Kasumi-1 (cell line): ENCODE measurements at regions not wholly inside any gene's neighbourhood (a gene's known extent, or its start where the extent isn't known, plus 50 kb on each side); places are given as distances from the start of the nearest gene placed in this dataset.

Experiments used
- DNase-seq, 2 experiments: peaks; one replicate each; lab custom pipeline; 2025; lab: John Stamatoyannopoulos, UW

- DNase-seq = no peak
Measured at GRCh38 chr20:7346026-7346425, 578.5 kb downstream of the BMP2 start.

DNA sequence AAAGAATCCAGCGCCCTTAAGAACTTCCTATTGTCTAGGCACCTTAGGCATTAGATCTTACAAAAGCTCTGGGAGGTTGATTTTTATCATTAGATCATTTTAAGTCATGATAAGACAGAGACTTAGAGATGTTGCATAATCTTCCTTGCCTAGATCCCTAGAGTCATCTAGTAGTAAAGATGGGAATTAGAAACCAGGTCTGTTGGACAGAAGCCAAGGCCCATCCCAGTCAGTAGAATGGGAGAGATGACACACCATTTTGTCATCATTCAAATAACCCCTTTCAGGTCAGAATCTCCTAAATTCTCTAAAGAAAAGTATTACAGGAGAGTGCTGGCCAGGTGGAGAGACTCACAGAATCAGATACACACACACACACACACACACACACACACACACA, 579.1 kb downstream of the BMP2 start:
- no peak for DNase-seq

GRCh38 chr20:7347409-7347808, 579.9 kb downstream of the BMP2 start:
- no peak for DNase-seq

DNA sequence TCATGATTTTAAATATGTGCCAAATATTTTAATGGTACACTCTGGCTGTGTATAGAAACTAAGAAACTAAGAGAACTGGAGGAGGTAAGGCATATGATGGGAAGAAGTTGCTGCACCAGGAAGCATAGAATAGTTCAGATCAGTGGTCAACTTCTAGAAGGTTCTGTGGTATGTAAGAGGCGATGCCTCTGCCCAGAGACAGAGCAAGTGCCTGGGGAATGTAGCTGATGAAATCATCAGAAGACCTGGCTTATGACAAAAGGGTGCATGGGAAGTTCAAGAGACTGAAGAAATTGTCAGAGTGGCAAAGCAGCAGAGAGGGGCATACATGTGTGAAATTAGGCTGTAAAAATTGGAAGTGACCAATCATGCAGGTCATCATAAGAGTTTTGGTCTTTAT, 580.8 kb downstream of the BMP2 start:
- DNase-seq = no peak

DNA sequence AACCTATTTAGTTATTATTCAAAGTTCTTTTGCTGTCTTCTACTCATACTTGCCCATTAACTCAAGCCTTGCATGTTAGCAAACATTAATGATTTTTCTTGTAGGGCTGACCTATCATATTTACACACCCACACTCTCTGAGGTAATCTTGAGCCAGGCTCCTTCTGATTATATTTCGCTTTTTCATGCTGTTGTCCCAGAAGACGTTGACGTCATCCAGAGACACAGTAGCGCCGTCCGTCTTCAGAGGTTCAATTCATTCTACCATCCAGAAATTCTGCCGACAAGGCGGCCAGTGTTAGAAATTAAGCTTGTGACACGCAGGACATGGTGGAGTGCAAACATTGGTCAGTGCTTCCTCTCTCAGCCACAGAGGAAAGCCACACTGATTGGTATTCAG, 584.7 kb downstream of the BMP2 start:
- DNase-seq = no peak

DNA sequence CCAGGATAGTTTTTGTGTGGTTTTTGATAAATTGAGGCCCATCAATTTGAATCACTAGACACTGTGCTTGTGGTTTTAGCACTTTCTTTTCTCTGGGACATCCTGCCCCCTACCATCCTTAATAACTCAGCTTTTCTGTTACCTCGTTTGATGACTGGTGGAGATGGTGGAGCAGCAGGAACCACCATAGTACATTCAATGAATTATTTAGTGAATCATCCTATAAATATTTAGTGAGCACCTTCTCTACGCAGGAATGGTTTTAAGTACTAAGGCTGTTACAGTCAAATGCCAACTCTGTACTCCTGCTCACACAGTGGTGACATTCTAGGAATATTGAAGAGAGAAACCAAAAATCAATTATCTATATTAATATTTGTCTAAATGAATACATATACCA, 585.2 kb downstream of the HAO1 start:
- no peak for DNase-seq

DNA sequence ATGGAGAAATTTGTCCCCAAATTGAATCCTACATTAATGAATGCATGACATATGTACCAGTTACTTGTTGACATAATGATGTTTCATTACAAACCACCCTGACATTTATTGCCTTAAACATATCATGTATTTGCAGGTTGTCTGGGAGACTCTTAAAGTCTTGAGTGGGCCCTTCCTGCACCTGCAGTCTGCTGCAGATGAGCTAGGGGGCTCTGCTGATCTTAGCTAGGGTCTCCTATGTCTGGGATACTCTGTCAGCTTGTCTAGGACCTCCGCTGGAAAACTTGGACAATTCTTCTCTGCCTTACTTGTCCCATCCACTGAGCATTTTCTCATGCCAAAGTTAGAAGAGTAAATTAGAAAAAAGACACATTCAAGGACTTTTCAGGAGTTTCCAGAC, 581.6 kb downstream of the HAO1 start:
- DNase-seq = no peak

DNA sequence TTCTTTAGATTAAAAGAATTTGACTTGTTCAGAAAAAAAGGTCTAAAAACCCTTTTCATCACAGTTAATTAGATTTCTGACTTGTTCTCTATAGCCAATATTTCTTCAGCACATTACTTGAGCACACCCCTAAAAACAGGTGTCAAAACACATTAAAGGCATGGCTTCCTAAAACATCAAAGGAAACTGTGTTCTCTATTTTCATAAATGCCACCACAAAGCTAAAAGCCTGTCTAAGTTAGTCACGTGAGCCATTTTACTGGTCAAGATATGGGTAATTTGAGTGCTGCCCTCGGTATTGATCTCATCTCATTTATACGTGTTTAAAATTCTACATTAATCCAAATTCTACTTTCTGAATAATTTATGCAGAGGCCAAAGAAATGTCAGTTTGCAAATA, 580.5 kb downstream of the HAO1 start:
- no peak for DNase-seq

GRCh38 chr20:7361321-7361720, 578.9 kb downstream of the HAO1 start:
- no peak for DNase-seq

- DNase-seq = no peak
Measured at GRCh38 chr20:7361931-7362330, 578.3 kb downstream of the HAO1 start.

DNA sequence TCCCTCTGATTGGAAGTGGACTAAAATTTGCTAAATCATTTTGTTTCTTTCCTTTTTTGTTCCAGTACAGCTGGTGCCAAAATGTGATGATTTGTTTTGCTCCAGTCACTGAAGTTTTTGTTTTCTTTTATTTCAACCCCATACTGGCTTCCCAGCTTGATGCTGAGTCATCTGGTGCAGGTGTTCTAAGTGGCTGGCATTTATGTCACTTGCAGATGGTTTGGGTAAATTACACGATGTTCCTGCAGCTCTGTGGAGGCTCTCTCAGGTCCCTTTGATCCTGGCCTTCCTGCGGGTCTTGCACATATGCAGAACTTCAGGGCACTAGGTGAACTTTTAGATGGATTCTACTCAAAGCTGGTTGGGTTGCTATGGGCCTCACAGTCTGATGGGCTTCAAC, 577.7 kb downstream of the HAO1 start:
- DNase-seq = no peak

- no peak for DNase-seq
Measured at GRCh38 chr20:7366189-7366588, 574.1 kb downstream of the HAO1 start.

- DNase-seq = no peak
Measured at GRCh38 chr20:7371518-7372163, 568.6 kb downstream of the HAO1 start.

- peak; percentile 31 to 32 for DNase-seq
Measured at GRCh38 chr20:7375905-7376304, 564.4 kb downstream of the HAO1 start.

GRCh38 chr20:7378864-7379605, 561.2 kb downstream of the HAO1 start:
- no peak for DNase-seq

DNA sequence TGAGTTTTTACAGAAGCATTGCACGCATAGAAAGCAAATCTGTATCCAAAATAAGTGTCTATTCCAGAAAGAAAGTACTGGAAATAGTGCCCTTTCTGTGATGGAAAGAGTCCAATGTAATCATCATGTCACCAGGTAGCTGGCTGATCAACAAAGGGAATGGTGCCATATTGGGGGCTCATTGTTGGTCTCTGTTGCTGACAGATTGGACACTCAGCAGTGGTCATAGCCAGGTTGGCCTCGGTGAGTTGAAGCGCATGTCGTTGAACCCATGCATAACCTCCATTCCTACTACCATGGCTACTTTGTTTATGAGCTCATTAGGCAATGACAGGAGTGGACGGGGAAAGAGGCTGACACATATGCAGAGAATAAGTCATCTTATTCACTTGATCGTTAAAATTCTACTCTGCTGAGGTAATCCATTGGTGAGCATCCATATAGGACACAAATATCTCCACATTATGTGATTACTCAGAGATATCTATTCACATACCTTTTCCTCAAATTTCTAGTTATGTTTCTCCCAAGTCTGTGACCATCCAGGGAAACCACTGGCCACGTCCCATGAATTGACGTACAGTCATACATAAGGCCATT, 560.5 kb downstream of the HAO1 start:
- no peak for DNase-seq

DNA sequence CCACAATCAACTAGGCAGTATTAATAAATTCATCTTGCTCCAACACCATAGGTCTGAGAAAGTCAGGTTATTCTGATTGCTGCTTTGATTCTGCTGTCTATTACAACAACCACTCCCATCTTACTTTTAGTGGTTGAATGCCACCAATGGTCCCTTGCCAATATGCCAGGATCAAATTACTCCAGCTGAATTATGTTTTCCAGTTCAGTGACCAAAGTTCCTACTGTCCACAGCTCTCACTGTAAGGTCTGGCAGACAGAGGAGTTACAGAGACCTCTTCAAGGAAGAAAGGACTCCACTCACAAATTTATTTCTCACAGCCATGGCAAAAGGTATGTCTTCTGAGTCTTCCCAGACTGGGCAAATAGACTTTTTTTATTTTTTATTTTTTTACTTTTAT, 557.0 kb downstream of the HAO1 start:
- DNase-seq = no peak

- DNase-seq = no peak
Measured at GRCh38 chr20:7387638-7388193, 552.5 kb downstream of the HAO1 start.

DNA sequence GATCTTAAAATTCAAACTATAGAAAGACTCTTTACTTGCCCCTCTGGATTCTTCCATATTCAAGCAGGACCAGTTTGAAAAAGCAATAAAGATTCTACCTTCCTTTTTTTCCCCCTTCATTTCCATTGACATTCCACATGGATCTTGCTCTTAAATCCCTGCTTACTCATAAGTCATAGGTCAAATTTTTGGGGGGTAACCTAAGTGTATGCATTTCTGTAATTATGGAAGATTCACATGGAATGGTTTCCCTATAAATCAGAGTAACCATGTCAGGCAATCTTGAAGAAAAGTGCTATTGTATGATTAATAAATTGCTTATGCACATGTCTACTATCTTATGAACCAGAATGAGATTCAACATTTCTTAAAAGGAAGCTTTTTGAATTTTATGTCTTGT, 551.0 kb downstream of the HAO1 start:
- no peak for DNase-seq

- DNase-seq = no peak
Measured at GRCh38 chr20:7392542-7393206, 547.6 kb downstream of the HAO1 start.

DNA sequence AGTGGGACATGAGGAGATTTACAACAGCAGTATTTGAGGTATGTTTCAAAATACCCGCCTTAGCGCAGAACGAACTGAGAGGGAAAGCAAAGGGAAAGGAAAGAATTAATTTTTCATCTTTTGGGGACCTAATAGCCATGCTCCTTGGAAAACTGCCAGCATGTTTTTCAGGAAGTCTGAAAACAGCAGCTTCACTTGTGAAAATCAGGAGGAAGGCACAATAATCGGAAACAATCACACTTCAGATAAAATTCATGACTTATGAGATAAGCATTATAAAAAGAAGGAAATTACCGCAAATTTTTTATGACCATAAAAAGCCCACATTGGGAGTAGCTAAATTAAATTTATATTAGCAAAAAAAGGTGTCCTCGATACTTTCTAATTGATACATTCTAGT, 541.1 kb downstream of the HAO1 start:
- DNase-seq = no peak

GRCh38 chr20:7399575-7399974, 540.7 kb downstream of the HAO1 start:
- DNase-seq = no peak

DNA sequence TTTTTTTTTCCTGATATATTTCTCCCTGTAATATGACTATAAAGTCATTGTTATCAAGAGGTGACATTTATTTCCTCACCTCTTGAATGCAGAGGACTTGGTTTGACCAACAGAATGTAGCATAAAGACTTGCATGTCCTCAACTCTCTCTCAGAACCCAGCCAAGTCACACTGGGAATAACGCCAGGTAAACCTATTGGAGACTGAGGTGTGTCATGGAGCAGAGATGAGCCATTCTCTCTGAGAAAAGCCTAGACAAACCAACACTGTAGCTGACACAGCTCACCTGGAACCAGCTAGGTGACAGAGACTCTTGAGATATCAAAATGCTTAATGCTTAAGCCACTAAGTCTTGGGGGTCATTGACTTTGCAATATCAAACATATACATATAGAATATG, 533.6 kb downstream of the HAO1 start:
- DNase-seq = no peak
